Right hindlimb (tissue), 1 donor: ENCODE measurements at regions not wholly inside any gene's neighbourhood (a gene's known extent, or its start where the extent isn't known, plus 50 kb on each side); places are given as distances from the start of the nearest gene placed in this dataset.

Experiments
- DNase-seq: peaks from one replicate; pipeline ENCODE4 v3.0.0-alpha.2; 2018

DNA sequence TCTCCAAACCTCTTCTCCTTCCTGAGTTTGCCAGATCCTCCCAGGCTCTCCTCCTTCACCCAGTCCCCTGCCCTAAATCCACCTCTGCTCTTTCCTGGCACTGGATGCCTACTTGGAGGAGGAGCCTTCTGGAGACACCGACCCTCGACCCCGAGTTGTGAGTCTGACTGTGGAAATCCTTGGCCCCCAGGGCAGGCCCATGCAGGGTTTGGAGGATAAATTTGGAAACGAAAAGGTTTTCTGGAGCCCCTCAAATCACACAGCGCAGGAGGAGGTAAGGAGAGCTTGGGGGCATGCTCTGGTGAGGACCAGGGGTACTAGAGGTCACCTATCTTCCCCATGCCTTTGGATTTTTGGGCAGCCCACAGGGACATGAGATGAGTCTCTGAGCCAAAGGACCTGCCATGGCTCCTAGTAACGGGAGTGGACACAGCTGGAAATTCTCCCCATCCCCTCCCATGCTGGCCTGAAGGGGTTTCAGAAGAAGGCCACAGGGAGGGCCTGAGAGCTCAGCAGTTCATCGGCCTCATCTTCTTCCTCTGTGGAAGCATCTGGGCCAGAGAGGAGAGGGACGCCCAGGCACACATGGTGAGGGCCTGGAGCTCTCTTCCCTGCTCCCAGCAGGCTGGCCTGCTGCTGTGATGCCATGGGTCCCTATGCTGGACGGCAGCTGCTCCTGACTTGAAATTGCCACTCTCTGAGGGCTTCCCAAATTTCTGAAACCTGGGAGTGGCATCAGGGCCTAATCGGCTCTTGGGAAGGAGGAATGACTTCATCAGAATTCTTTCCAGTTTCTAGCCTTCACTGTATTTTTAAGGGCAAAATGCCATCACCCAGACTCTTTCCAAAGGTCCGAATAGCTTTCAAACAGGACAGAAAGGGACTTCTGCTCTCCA lies 68.6 kb upstream of the ITGA11 start:
- no peak for DNase-seq

DNA sequence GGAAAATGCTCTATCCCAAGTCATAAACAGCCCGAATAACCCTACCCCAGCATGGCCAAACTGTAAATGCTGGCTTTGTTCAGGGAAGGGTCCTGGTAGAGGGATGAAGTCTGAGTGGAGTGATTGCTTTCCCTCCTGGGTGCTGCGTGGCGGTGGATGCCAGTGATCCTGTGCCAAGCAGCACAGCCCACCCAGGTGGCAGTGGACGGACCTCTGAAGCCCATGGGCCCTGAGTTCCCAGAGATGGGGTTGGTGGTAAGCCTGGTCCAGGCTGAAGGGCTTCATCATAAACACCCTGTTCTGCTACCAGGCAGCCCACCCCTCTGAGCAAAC lies 69.3 kb upstream of the ITGA11 start:
- no peak for DNase-seq

- no peak for DNase-seq
Observed at GRCh38 chr15:68501616-68502015, 69.7 kb upstream of the ITGA11 start.

DNA sequence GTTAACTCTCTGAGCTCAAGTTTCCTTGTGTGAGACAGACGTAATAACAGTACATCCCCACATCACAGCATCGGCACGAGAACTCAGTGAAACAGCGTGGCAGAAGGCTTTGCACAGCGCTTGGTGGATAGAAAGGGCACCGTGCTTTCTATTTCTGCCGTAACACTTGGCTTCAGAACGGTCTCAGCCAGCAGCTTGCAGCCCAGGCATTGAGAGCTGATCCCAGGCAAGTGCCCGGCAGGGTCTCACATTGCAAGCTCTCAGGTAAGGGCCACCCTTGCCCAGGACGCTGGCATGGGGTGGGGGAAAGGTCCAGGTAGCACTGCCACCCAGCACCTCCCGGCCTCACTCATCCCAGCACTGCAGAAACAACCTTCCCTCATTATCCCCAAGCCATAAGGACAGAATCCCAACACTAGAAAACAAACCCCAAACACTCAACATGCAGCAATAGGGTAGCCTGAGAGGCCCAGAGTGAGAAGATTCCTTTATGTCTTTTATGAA lies 70.5 kb upstream of the ITGA11 start:
- no peak for DNase-seq

DNA sequence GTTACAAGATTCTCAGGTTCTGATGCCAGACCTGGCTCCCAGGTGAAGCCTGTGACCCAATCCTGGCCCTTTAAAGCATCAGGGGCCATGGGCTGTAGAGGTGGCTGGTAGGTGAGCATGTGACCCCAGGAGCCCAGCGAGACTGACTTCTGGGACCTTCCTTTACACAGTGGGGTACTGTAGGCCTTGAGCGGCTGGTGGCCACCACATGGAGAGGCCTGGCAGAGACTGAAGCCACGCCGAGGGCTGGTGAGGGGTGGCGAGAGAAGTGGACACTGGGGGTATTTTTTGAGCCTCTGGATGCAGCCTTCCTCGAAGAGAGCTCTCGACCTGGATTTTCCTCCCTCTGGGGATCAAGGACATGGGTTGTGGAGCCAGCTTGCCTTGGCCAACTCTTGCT lies 71.2 kb upstream of the ITGA11 start:
- DNase-seq, result no peak

DNA sequence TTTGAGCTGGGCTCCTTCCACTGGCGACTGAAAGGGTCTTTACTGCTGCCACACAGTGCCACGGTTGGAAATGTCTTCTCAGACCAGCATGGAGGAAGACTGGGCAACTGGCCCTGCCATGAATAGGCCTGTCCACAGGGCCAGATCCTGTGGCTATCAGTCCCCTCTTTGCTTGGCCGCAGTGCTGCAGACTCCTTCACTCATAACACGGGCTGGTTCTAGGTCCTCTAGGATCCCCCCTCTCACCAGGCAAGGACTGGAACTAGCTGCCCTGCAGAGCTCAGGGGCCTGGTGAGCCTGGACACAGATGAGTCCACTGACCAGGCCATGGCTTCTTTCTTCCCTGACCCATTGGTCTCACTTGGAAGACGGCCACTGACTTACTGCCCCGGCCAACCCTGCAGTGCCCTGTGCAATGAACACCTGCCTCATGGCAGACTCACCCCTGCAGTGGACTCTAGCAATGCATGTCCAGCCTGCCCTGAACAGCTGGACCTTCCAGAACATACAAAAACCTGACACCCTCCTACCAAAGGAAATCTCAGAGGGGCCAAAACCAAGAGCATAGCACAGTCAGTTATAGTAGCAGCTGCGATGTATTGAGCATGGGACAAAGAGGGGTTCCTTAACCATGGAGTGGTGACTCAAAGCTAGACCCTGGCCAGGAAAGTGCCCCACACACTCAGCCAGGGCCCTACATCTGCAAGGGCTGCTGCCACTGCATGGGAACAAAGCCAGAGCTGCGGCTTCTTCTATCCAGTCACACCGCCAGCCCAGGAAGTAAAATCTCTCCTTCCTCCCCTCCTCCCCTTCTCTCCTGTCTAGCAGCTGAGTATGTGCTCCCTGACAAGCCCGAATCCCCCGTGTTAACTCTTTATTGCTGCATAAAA lies 72.1 kb upstream of the ITGA11 start:
- no peak for DNase-seq

GRCh38 chr15:68504681-68505170 lies 72.8 kb upstream of the ITGA11 start:
- no peak for DNase-seq

DNA sequence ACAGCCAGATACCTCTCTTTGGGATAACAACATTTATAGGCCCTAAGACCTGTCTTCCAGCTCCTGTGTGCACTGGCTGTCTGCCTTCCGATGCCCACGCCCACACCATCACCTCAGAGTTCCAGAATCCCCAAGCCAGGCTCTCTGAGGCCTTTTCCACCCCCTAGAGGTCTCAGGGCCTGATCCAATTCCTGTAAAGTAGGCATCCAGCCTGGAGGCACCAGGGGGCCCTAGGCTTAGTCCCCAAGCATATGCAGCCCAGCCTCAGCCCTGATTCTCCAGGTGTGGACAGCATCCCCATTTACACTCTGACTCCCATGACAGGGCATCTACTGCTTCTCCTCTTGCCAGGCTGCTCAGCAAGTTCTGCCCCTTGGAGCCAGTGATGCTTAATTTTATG lies 72.7 kb upstream of the CORO2B start:
- no peak for DNase-seq

GRCh38 chr15:68507447-68507846 lies 71.3 kb upstream of the CORO2B start:
- DNase-seq, result no peak

- DNase-seq, result peak; percentile 61
Observed at GRCh38 chr15:68508485-68509189, 70.2 kb upstream of the CORO2B start.

- no peak for DNase-seq
Observed at GRCh38 chr15:68510558-68510957, 68.2 kb upstream of the CORO2B start.

- no peak for DNase-seq
Observed at GRCh38 chr15:68511073-68511991, 67.5 kb upstream of the CORO2B start.

GRCh38 chr15:68512052-68512451 lies 66.7 kb upstream of the CORO2B start:
- no peak for DNase-seq

DNA sequence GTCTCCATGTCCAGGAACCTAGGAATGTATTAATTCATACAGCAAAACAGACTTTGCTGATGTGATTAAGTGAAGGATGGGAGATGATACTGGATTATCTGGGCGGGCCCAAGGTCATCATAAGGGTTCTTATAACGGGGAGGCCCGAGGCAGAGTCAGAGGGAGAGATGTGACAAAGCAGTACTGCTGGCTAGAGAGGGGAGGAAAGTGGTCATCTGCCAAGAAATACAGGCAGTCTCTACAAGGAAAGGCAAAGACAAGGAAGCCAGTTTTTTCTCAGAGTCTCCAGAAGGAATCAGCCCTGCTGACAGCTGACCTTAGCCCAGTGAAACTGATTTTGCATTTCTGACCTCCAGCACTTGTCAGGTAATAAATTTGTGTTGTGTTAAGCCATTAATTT lies 66.2 kb upstream of the CORO2B start:
- no peak for DNase-seq

- DNase-seq, result no peak
Observed at GRCh38 chr15:68515371-68516095, 63.3 kb upstream of the CORO2B start.

GRCh38 chr15:68517285-68517761 lies 61.5 kb upstream of the CORO2B start:
- DNase-seq, result peak; percentile 60

DNA sequence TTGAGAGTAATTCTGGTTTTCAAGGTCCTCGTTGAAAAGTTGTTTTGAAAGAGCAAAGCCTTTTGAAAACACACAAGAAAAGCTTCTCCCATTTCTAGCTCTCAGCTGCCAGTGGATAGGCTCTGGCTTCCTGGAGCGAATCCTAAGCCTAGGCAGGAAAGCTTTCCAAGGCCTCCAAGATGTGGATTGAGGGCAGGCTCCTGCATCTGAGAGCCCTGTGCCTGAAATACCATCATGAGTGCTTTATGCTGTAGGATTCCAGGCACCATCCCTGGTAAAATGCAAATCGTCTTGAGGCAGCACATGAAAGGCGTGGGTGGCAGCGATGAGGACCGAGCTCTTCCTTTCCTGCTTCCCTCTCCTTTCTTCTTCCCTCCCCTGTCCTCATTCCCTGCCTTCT lies 60.7 kb upstream of the CORO2B start:
- DNase-seq, result peak; percentile 52

GRCh38 chr15:68518785-68519430 lies 59.9 kb upstream of the CORO2B start:
- DNase-seq, result no peak

GRCh38 chr15:68524753-68525584 lies 53.8 kb upstream of the CORO2B start:
- DNase-seq, result no peak

GRCh38 chr15:68525815-68526214 lies 53.0 kb upstream of the CORO2B start:
- no peak for DNase-seq
